ENCODE measurements at regions not wholly inside any gene's neighbourhood (a gene's known extent, or its start where the extent isn't known, plus 50 kb on each side); places are given as distances from the start of the nearest gene placed in this dataset.

GRCh38 chr16:60259956-60260355 lies 1525.8 kb upstream of the GOT2 start:
- no peak overlapping the region for H3K4me3 ChIP-seq
- H3K9me3 ChIP-seq: peaks cover 24% of the 10 kb centered on the region
- no peak for DNase-seq
- H3K36me3 ChIP-seq (ENCODE audit: low read depth): no peaks in the 10 kb centered on the region
- ATAC-seq: no peak
- intact Hi-C loops (cut with DNase I, micrococcal nuclease): no loop called here
- no peaks in the 10 kb centered on the region for H3K4me1 ChIP-seq (ENCODE audit: low read depth)
- TF ChIP-seq CTCF (IDR thresholded peaks at IDR 0.05): no peak

DNA sequence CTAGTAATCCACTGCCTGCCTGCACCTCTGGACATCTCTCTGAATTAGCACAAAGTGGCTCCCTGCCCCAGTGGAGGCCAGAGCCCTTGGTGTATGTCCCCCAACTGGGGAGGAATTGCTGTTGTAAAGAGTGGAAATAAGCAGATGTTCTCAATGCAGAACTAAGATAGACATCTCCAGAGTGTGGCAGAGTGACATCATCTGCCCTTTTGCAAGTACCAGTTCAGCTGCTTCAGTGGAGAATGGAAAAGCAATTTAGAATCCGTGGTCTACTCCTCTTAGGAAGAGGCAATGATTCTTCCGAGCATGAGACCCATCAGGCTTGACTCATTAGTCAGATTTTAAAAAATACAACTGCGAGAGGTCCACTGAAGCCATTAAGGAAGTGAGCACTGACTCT lies 1512.0 kb upstream of the GOT2 start:
- intact Hi-C loops (cut with DNase I, micrococcal nuclease): no loop called here
- no peaks in the 10 kb centered on the region for H3K4me1 ChIP-seq (ENCODE audit: low read depth)
- DNase-seq: no peak
- H3K36me3 ChIP-seq (ENCODE audit: low read depth): no peaks in the 10 kb centered on the region
- no peak for ATAC-seq
- no peak for TF ChIP-seq CTCF (IDR thresholded peaks at IDR 0.05)
- H3K9me3 ChIP-seq: peaks cover 41% of the 10 kb centered on the region
- no peak overlapping the region for H3K4me3 ChIP-seq

DNA sequence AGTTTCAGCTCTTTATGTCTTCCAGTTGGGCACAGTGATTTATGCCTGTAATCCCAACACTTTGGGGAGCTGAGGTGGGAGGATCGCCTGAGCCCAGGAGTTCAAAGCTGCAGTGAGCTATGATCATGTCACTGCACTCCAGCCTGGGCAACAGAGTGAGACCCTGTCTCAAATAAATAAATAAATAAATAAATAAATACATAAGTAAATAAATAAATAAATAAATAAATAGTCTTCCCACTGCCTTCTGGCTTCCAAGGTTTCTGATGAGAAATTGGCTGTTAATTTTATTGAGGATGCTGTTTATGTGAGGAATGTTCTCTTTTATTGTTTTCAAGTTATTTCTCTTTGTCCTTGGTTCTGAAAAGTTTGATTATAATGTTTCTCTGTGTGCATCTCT lies 1507.6 kb upstream of the GOT2 start:
- no peaks in the 10 kb centered on the region for H3K36me3 ChIP-seq (ENCODE audit: low read depth)
- no peak for TF ChIP-seq CTCF (IDR thresholded peaks at IDR 0.05)
- DNase-seq (no peak), ATAC-seq (no peak)
- no peak overlapping the region for H3K4me3 ChIP-seq
- intact Hi-C loops (cut with DNase I, micrococcal nuclease): no loop called here
- H3K4me1 ChIP-seq (ENCODE audit: low read depth): no peaks in the 10 kb centered on the region
- peaks cover 36% of the 10 kb centered on the region for H3K9me3 ChIP-seq

GRCh38 chr16:60230666-60231065 lies 1496.5 kb upstream of the GOT2 start:
- TF ChIP-seq CTCF (IDR thresholded peaks at IDR 0.05): no peak
- Histone ChIP-seq H3K4me1 (ENCODE audit: low read depth) (no peaks in the 10 kb centered on the region), H3K36me3 (ENCODE audit: low read depth) (no peaks in the 10 kb centered on the region), H3K4me3 (no peak overlapping the region), H3K9me3 (peaks cover 33% of the 10 kb centered on the region)
- DNase-seq: no peak
- intact Hi-C loops (cut with DNase I, micrococcal nuclease): no loop called here
- no peak for ATAC-seq

- H3K9me3 ChIP-seq: peaks cover 36% of the 10 kb centered on the region
- intact Hi-C loops (cut with DNase I, micrococcal nuclease): no loop called here
- no peaks in the 10 kb centered on the region for H3K36me3 ChIP-seq (ENCODE audit: low read depth)
- no peak for TF ChIP-seq CTCF (IDR thresholded peaks at IDR 0.05)
- no peak for ATAC-seq
- H3K4me3 ChIP-seq: no peak overlapping the region
- no peak for DNase-seq
- no peaks in the 10 kb centered on the region for H3K4me1 ChIP-seq (ENCODE audit: low read depth)
These were observed 1491.4 kb upstream of the GOT2 start for GRCh38 chr16:60225541-60225940.

GRCh38 chr16:60217787-60218186 lies 1483.7 kb upstream of the GOT2 start:
- H3K36me3 ChIP-seq (ENCODE audit: low read depth): no peaks in the 10 kb centered on the region
- H3K4me1 ChIP-seq (ENCODE audit: low read depth): no peaks in the 10 kb centered on the region
- no peak for ATAC-seq
- peaks cover 59% of the 10 kb centered on the region for H3K9me3 ChIP-seq
- H3K4me3 ChIP-seq: no peak overlapping the region
- DNase-seq: no peak
- no peak for TF ChIP-seq CTCF (IDR thresholded peaks at IDR 0.05)
- intact Hi-C loops (cut with DNase I, micrococcal nuclease): no loop called here

All from mucosa of descending colon (tissue), 3 donors.